GM23248 (cell line): ENCODE measurements at regions not wholly inside any gene's neighbourhood (a gene's known extent, or its start where the extent isn't known, plus 50 kb on each side); places are given as distances from the start of the nearest gene placed in this dataset.

Source experiments
- EZH2 ChIP-seq: fragments of 200-600 bp; sonication (generic); IDR thresholded peaks from 2 replicates; pipeline ENCODE4 v1.6.1; 2018; ENCODE audit warnings: antibody characterized with exemption, mild to moderate bottlenecking; ENCODE audit not compliant: insufficient read depth, poor library complexity, severe bottlenecking
- EZH2phosphoT487 ChIP-seq: fragments of 200-600 bp; sonication (generic); IDR thresholded peaks from 2 replicates; pipeline ENCODE4 v1.6.1; 2018; ENCODE audit warnings: antibody characterized with exemption, moderate library complexity, mild to moderate bottlenecking, low read depth; ENCODE audit not compliant: insufficient read depth

DNA sequence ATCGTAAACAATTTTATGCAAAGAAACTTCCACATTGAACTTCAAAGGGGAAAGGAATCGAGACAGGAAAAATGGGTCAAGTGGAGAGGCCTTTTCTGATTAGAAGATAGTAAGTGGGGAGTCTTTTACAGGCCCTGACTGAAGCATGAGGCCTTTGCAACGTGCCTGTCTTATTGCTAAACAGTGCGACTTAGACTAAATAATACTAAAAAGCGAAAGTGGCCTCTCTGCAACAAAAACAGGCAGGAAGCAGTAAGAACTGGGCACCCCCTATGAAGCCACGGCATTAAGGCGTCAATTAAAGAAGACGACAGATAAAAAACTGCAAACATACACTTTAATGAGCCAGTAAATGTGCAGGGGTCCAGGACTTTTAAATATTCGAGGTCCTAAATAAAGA, 283.4 kb upstream of the GRIP1 start:
- TF ChIP-seq EZH2 (no peak), EZH2phosphoT487 (no peak)
